ENCODE measurements at regions not wholly inside any gene's neighbourhood (a gene's known extent, or its start where the extent isn't known, plus 50 kb on each side); places are given as distances from the start of the nearest gene placed in this dataset.

DNA sequence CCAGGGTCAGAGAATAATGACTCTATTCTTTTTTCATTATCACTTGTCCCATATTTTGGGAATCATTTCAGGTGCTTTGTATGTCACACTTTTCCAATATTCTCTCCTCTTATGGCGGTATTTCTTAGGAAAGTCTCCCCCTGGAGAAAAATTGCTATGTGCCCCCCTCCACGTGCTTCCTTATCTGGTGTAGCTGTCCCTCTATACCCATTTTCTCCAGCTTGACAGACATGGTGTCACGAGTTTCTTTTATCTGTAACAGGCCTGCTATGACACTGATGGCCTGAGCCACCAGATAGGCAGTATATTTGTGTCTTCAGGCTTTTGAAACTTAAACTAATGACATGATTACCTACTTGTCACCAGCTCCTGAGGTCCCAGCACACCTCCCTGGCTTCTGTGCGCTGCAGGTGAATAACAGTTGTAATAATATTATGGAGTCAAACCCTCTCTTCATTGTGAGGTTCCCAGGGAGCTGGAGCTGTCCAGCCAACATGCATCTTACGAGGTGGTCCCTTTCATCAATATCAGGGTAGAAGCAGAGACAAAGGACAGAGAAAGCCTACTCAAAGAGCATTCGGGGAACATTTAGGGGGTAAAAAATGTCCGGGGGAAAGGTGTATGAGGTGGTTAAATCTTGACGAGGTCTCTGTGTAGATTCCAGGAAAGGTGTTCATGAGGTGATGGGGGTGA is 71.2 kb upstream of the DUSP10 start:
- Histone ChIP-seq H3K27ac (replicated peaks) (no peak overlapping the region), H3K9me3 (replicated peaks) (peaks cover 6% of the 10 kb centered on the region), H3K4me3 (no peak overlapping the region), H3K27me3 (ENCODE audit: low read depth) (no peaks in the 10 kb centered on the region), H3K4me1 (no peaks in the 10 kb centered on the region), H3K36me3 (no peaks in the 10 kb centered on the region)
- no peak for TF ChIP-seq CTCF (IDR thresholded peaks at IDR 0.05; ENCODE audit: borderline replicate concordance)
- DNase-seq: no peak
- intact Hi-C loops (cut with micrococcal nuclease): no loop called here

GRCh38 chr1:221812088-221812752 is 70.3 kb upstream of the DUSP10 start:
- Histone ChIP-seq H3K9me3 (replicated peaks) (peaks cover 6% of the 10 kb centered on the region), H3K4me3 (no peak overlapping the region), H3K27me3 (ENCODE audit: low read depth) (no peaks in the 10 kb centered on the region), H3K27ac (replicated peaks) (no peak overlapping the region), H3K4me1 (no peaks in the 10 kb centered on the region), H3K36me3 (no peaks in the 10 kb centered on the region)
- TF ChIP-seq CTCF (IDR thresholded peaks at IDR 0.05; ENCODE audit: borderline replicate concordance): no peak
- intact Hi-C loops (cut with micrococcal nuclease): no loop called here
- no peak for DNase-seq

DNA sequence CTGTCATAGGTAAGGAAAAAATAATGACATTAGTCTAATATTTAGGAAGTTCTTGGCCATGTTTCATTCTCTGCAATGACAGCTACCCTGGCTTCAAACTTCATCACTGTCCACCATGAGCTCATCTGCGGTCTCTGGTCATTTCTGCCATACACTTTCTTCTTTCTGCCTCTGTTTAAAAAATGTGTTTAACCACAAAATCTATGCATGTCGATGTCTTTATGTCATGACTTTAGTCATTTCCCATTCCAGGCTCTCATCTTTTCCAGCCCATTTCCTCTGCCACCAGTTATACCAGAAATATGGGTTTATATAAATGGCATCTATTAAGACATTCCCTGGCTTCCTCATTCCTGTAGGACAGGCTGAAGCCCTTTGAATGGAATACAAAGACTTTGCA is 68.5 kb upstream of the DUSP10 start:
- no peaks in the 10 kb centered on the region for H3K27me3 ChIP-seq (ENCODE audit: low read depth)
- no peak for TF ChIP-seq CTCF (IDR thresholded peaks at IDR 0.05; ENCODE audit: borderline replicate concordance)
- no peaks in the 10 kb centered on the region for H3K36me3 ChIP-seq
- intact Hi-C loops (cut with micrococcal nuclease): no loop called here
- no peak overlapping the region for H3K27ac ChIP-seq (replicated peaks)
- DNase-seq: no peak
- no peak overlapping the region for H3K4me3 ChIP-seq
- H3K4me1 ChIP-seq: no peaks in the 10 kb centered on the region
- peaks cover under 1% of the 10 kb centered on the region for H3K9me3 ChIP-seq (replicated peaks)

- Histone ChIP-seq H3K36me3 (no peaks in the 10 kb centered on the region), H3K4me3 (no peak overlapping the region), H3K27ac (replicated peaks) (no peak overlapping the region), H3K9me3 (replicated peaks) (no peaks in the 10 kb centered on the region), H3K27me3 (ENCODE audit: low read depth) (no peaks in the 10 kb centered on the region), H3K4me1 (no peaks in the 10 kb centered on the region)
- intact Hi-C loops (cut with micrococcal nuclease): no loop called here
- DNase-seq: no peak
- no peak for TF ChIP-seq CTCF (IDR thresholded peaks at IDR 0.05; ENCODE audit: borderline replicate concordance)
Observed at GRCh38 chr1:221809091-221810029, 67.5 kb upstream of the DUSP10 start.

DNA sequence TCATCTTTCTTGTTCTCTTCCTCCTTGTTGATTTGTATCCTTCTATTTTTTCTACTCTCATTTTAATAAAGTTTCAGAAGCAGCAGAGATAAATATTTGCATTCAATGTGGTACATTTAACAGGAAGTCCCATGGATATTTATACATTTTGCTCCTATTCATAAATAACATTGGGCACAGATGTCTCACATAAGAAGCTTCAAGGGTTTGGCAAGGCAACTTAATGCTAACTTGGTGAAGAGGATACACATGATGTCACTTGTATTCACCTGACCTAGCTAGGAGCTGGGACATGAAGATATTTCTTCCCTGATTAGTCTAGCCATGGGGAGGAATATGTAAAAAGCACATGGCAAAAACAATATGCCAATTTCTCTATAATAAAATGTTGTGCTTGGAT is 65.1 kb upstream of the DUSP10 start:
- no peak for TF ChIP-seq CTCF (IDR thresholded peaks at IDR 0.05; ENCODE audit: borderline replicate concordance)
- H3K36me3 ChIP-seq: no peaks in the 10 kb centered on the region

More for the DNA sequence above, 65.1 kb upstream of the DUSP10 start:
- H3K4me3 ChIP-seq: no peak overlapping the region
- no peak for DNase-seq
- intact Hi-C loops (cut with micrococcal nuclease): no loop called here
- no peaks in the 10 kb centered on the region for H3K9me3 ChIP-seq (replicated peaks)
- H3K4me1 ChIP-seq: no peaks in the 10 kb centered on the region
- no peak overlapping the region for H3K27ac ChIP-seq (replicated peaks)
- H3K27me3 ChIP-seq (ENCODE audit: low read depth): no peaks in the 10 kb centered on the region
